SW 1271 (cell line): ENCODE measurements at regions not wholly inside any gene's neighbourhood (a gene's known extent, or its start where the extent isn't known, plus 50 kb on each side); places are given as distances from the start of the nearest gene placed in this dataset.

Experiments
- DNase-seq, 2 experiments: peaks; one replicate each; lab custom pipeline; 2025; lab: John Stamatoyannopoulos, UW

DNA sequence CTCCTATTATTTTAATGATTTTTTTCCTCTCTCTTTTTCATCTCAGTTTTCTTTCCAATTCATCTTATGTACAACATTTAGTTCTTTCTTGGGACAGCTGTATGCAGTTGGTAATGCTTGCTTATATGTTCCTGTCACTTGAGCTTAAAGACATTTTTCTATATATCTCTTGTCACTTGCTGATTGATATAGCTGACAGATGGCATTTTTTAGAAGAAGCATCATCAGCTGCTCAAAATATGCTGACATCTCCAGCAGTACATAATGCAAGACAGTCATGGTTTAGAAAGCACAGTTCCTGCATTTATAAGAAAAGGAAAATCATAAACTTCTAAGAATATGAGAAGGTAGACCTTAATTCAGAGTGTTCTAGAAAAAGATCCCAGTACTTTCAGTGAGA lies 56.5 kb downstream of the DCAF8L1 start:
- DNase-seq: no peak

DNA sequence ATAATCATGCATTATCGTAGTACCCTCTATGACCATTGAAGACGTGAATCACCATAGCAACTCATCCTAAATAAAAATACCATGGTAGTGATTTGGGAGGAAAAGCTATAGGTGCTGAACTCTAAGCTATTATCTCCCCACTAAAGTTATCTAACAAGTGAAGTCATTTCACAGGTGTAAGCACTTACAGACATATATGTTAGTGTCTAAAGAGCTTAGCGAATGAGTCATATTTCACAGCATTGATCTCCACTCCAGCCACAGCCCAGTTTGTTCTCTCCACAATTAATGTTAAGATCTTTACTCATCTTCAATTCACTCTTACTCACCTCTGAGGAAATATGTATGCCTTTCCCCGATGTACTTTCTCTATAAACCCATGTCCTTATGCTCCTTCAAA lies 57.0 kb downstream of the DCAF8L1 start:
- no peak for DNase-seq

DNA sequence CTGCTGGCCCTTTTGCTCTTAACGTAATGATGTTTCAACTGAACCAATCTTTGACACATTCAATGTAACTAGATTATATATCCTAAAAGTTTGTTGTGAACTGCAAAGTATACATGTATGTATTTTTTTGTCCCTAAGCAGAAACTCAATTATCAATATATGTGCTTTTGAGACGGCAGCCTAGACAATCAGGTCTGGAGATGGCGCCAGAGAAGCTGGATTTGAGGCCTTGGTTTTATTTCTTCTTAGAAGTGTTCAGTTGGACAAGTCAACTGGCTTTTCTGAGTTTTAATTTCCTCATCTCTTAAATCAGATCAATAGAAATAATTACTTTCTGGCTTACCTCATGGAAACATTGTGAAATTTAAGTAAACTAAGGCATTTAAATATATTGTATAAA lies 62.5 kb downstream of the DCAF8L1 start:
- no peak for DNase-seq

DNA sequence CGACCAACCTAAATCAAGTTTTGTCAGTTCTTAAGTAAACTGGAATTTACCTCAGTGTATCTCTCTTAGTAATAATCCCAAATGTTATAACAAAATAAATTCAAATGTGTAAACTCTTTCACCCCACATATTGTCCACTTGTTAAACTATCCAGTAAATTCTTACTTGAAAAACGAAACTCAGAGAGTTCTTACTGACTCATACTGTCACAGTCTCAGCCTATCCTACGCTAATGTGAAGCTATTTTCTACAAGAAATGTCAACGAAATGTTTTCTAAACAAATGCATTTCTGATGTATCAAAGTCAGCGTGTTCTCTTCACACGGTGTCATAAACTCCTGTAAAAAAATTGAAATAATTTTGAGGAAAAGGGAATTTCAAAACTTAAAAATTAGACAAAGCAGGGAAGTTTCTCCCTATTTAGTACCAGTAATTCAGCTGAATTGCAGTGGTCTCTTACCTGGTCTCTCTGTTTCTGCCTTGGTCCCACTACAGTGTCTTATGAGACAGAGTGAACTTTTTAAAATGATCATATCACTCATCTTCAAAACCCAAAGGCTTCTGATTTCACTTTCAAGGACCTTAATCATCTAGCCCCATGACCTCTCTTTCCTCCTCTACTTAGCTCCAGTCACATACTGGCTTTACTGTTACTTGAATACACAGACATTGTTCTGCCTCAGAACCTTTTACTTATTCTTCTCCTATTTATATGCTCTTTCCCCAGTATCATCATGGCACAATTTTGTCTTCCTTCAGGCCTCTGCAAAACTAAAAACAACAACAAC lies 63.3 kb downstream of the DCAF8L1 start:
- no peak for DNase-seq

DNA sequence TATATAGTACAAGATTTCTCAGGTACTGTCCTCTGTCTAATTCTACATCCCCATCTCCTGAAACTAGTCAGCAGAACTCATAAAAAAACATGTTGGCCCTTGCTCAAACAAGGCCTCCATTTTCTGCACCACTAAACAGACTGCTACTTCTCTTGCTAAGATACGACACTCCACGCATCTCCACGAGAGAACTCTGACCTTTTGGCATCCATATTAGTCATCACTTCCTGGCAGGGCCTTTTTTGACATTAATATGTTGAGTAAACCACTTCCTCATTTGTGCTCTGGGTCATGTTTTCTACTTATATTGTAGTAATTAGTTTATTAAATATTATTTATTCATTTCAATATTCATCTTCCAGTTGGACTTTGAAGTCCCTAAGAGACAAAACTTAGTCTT lies 65.6 kb downstream of the DCAF8L1 start:
- DNase-seq: no peak

DNA sequence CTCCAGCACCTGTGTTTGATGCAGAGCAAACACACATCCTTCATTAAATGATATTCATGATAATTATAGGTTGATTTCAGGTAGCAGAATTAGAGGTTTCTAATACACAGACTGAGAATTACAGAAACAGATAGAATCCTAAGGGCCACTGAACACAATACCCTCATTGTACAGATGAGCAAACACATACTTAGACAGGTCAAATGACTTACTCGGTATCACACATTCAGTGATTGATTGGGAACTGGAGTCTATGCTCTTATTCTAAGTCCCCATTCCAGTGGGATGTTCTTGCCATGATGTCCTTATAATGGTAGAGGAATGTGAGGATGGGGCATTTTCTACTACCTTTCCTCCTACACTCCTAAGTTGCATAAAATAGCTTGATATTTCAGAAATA lies 70.8 kb downstream of the DCAF8L1 start:
- no peak for DNase-seq

DNA sequence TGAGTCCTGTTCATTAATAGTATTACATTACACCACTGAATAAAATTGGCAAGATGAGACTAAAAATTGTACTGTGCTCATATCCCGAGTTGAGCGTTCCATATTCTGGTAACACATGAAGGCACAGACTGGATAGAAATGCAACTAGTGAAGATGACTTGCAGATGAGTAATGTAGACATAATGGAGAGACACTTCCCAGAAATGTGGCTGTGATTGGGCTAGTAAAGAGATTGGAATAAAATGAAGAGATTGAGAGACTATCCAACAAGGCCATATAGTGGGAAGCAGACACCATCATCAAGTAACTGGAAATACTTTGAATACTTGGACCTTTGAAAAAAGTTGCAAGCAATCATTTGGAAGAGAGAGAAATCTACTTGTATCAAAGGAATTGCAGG lies 77.3 kb downstream of the DCAF8L1 start:
- no peak for DNase-seq

DNA sequence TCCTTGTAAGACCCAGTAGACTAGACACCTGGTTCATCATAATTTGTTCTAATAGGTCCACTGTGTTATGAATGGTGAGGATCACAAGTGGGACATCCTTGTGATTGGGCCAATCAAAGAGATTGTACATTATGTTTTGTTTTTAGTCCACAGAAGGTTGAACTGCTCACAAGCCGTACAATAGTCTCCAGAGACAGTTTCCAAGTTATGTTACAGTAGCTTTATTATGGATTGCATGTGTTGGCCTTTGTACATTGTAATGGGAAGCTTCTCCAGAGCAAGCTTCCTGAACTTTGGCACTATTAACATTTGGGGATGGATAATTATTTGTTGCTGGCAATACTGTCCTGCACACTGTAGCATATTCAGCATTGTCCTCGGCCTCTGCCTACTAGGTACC lies 86.1 kb downstream of the MAGEB10 start:
- no peak for DNase-seq

DNA sequence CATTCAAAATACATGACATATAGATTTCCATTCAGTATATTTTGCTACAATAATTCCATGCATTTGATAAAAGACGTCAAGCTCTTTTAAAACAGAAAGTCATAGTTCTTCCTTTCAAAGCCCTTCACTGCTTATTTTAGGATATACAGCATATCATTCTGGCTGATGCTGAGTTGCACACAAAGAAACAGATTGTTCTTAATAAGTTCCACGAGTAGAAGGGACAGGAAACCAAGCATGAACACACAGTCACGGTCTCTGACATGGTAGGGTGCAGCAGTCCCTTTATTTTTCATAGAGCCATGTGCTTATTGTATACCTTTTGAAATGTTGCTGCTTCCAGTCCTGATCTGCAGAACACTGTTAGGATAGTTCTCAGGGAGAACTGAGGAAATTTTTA lies 85.4 kb downstream of the MAGEB10 start:
- DNase-seq: no peak

DNA sequence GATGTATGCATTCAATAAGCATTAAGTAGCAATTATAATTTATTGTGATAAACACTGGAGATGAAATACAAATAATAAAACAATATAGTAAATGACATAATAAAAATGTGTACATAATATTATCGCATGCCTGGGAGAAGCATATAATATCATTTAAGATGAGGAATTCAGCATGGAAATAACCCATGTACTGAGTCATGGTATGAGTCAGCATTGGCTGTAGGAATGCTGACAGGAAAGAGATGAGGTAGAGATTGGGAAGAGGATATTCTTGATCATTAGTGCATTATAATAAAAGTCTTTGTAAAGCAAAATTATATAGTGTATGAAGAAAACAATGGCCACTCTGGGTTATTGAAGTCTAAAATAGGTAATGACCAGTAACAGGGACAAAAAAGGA lies 82.8 kb downstream of the MAGEB10 start:
- DNase-seq: peak; percentile 2 to 10

DNA sequence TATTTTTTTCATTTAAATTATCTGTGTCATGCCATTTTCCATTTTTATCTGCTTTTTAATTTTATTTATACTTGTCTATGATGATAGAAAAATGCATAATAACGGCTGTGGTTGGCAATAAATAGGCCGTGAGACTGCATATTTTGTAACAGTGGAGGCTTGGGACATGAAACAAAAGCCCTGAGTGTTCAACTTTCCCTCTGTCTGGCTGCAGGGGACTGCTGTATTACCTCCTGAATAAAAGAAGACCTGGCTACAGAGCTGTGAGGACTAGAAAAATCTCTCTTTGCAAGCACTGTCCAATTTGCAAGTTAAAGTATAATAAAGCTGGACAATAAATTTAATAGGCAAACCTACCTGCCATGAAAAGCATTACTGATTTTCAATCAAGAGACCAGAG lies 82.1 kb downstream of the MAGEB10 start:
- DNase-seq: no peak

DNA sequence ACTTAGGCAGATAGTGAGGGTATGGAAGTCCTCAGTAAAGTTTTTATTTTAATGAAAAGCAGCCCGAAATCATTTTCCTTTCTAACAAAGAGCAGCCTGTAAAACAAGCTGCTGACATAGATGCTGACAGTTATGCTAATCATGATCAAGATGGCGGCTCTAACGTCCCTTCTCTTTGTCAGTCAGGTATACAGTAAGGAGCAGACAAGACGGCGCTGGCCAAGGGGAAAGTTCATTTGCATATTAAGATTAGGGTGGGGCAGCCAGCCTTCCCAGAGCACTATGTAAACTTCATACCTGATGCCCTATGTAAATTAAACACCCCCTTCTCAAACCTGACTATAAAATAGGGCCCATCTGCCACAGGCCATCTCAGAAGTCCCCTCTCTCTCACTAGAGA lies 76.9 kb downstream of the MAGEB10 start:
- no peak for DNase-seq

DNA sequence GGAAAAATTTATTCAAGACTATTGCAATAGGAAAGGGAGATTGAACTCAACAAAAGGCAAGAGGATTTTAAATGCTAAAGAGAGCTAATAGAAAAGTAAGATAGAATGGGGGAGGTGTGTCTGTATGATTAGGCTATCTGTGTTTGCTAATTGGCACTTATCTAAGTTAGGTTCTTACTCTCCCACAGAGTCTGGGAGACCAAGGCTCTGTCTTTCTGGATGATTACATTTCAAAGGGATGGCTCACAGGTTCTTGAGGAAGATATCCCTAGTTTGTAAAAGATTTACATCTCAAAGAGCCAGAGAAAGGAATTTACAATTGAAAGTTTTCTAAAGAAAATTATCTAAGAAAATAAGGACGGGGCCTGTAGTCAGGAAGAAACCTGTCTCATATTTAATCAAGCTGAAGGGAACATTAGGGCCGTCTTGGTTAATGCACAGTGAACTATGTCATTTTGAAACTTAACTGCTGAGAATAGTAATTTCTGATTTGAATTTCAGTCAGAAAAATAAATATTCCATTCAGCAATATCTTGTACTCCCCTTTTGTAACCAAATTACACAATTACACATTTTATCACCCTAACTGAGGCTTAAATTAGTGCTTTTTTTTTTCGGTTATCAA lies 75.8 kb downstream of the MAGEB10 start:
- no peak for DNase-seq

DNA sequence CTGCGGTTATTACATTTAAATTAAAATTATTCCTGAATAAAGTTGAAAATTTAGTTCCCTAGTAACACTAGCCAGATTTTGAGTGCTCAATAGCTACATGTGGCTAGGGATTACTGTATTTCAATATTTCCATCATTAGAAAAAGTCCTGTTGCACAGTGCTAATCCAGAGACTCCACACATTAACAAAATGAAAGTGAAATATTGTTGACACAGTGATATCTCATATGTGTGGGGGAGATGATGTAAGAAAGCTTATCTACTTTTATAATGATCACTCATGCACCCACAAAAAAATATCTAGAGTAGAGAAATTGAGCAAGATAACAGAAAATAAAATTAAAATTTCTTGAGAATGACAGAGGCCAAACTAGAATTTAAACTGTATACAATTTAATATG lies 74.9 kb downstream of the MAGEB10 start:
- DNase-seq: no peak

DNA sequence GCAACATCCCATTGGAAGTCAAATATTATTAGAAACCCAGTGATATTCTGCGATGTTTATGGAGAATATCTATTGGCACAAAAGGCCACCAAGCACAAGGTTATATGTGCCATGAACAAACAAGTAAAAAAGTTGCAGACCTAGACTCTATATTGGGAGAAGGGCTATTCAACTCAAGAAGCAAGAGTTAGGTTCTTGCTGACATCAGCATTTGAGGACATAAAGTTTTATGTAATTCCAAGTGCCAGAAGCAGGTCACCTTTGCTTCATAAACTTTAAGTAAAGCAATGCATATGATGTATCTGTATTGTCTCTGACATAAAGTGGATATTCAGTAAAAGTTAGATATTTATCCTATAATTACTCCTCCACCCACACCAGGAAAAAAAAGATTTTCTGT lies 71.1 kb downstream of the MAGEB10 start:
- no peak for DNase-seq
